ENCODE measurements at regions not wholly inside any gene's neighbourhood (a gene's known extent, or its start where the extent isn't known, plus 50 kb on each side); places are given as distances from the start of the nearest gene placed in this dataset.

- DNase-seq, result no peak
Measured at GRCh38 chr1:22267413-22268175, 124.7 kb upstream of the WNT4 start.

DNA sequence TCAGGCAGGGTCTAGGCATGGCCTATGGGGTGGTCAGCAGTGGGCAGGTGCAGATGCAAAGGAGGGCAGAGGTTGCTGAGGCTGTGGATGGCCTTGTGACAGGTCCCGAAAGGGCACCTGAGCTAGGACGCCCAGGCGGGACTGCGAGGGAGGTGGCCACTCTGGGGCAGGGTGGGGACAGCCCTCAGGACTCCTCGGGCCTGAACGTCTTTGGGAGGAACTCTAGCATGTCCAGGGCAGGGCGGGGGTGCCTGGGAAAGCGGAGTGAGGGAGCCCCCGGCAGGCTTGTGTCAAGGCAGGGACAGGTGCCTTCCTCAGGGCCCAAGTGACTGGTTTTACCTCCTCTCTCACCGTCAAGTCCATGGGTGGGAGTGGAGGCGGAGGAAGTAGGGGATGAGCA lies 125.4 kb upstream of the WNT4 start:
- no peak for DNase-seq

DNA sequence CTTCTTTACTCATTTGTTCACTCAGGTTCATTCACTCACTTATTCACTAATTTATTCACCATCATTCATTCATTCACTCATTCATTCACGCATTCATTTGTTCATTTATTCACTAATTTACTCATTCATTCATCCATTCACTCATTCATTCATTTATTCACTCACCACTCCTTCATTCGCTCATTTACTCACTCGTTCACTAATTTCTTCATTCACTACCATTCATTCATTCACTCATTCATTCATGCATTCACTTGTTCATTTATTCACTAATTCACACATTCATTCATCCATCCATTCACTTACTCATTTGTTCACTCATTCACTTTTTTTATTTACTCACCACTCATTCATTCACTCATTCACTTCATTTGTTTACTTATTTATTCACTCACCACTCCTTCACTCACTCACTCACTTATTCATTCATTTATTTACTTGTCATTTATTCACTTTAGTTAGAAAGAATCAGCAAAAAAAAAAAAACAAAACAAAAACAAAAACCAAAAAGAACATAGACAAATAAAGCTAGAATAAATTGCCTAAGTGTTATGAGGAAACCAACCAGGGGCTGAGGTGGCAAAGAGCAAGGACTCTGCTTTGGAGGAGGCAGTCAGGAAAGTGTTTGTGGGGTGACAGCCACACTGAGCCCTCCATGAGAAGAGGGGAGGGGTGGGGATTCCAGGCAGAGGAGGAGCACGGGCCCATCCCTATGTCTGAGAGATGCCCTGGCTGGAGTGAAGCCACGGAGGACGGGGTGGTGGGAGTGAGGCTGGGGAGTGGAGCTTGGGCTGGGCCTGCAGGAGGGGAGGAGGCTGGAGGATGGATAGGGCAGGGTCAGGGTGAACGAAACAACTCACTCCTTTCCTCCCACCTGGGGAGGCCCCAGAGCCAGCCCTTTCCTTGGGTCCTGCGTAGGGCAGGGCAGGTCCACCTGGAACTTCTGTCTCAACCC lies 129.2 kb upstream of the WNT4 start:
- no peak for DNase-seq

- no peak for DNase-seq
Measured at GRCh38 chr1:22273686-22274681, 131.1 kb upstream of the WNT4 start.

DNA sequence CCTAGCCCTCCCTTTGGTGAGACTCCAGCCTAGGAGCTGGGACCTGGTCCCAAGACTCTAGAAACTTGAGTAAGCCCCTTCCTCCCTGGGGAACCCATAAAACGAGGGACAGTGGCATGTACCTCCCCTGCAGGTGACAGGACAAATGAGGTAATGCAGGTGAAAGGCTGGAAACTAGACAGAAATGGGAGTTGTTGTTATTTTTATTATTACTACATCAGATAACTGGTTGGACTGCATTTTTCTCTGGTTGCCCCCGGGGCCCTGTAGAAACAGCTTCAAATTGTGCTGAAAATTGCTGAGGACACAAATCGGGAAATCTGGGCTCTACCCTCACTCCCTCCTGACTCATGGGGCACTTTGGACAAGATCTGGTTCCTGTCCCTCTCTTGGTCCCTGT lies 132.3 kb upstream of the WNT4 start:
- no peak for DNase-seq

- peak; percentile 65 for DNase-seq
Measured at GRCh38 chr1:22275626-22276395, 132.9 kb upstream of the WNT4 start.

- DNase-seq, result no peak
Measured at GRCh38 chr1:22276396-22276748, 133.5 kb upstream of the WNT4 start.

DNA sequence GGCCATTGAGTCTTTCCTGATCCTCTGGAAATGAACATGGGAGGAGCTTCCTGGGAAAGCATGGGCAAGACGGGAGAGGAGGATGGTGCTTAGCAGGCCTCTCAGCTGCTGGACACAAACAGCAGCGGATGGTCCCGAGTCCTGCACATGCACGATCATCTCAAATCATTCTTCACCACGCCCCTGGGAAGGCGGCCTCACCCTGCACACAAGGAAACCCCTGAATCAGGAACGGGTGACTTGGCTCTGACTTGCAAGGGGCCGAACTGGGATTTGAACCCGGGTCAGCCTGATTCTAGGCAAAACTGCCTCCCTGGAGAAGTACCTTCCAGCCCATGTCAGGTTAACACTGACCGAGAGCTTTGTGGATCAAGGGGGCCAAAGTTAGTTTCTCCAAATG lies 134.8 kb upstream of the WNT4 start:
- DNase-seq, result no peak

DNA sequence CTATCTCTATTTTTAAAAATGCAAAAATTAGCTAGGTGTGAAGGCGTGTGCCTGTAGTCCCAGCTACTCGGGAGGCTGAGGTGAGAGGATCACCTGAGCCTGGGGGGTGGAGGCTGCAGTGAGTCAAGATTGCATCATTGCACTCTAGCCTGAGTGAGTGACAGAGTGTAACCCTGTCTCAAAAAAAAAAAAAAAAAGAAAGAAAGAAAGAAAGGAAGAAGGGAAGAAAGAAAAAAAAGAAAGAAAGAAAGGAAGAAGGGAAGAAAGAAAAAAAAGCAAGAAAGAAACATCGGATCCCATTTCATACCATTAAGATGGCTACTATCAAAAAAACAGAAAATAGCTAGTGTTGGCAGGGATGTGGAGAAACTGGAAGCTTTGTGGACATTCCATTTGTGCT lies 136.8 kb upstream of the WNT4 start:
- DNase-seq, result no peak

DNA sequence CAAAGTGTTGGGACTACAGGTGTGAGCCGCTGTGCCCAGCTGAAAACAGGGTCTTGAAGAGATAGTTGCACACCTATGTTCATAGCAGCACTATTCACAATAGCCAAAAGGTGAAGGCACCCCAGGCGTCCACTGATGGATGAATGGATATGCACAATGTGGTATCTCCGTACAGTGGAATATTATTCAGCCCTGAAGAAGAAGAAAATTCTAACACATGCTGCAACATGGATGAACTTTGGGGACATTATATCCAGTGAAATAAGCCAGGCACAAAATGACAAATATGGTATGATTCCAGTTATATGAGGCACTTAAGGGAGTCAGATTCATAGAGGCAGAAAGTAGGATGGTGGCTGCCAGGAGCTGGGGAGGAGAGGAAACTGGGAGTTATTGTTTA lies 137.6 kb upstream of the WNT4 start:
- no peak for DNase-seq

DNA sequence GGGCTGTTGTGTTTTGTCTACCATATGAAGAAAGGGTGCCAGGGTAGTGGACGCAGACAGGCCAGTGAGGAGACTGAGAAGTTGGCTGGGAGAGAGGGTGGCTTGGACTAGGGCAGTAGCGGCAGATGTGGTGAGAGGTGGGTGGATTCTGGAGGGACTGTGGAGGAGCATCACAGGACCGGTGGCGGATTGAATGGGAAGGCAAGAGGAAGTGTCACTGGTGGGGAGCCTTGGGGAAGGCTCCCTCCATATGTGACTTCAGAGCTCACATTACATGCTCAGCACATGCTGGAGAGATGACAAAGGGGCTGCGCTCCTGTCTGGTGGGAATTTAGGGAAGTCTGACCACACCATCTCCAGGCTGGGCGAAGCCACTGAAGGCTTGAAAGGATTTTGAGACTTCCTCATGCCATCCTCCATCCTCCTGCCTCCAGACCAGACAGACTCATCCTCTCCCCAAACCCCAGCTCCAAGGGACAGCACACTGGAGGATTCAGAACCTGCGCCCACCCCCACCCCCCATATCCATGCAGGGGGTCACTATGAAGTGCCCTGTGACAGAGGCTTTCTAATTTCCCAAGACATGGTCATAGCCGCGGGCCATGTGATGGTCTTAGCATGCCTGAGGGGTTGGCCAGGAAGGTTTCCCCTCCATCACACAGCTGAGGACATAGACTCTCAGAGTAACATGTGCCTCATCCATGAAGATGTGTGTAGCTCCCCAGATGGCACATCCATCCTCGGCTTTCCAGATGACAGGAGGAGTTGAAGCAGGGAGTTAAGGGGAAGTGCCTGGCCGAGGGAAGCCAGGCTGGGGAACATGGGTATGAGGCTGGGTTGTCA lies 138.8 kb upstream of the WNT4 start:
- no peak for DNase-seq

- DNase-seq, result no peak
Measured at GRCh38 chr1:22282364-22282995, 139.6 kb upstream of the WNT4 start.

DNA sequence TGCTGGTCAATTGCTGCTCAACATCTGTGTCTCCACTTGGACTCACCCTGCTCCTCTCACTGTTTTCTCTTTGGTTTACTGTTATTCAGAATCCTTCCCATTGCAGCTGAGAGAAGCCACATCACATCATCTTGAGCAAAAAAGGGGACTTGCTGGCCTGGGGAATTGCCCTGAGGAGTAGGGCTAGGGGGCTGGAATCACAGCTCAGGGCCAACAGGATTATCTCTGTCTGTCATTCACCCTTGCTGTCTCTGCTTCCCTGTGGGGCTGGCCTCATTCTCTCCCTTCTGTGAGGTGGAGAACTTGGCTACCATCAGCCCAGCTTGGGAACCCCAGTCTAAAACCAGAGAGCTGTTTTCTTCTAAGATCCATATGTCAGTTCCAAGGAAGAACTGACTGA lies 140.7 kb upstream of the WNT4 start:
- no peak for DNase-seq

GRCh38 chr1:22284236-22284635 lies 141.3 kb upstream of the WNT4 start:
- DNase-seq, result no peak

GRCh38 chr1:22284906-22285548 lies 142.1 kb upstream of the WNT4 start:
- no peak for DNase-seq

DNA sequence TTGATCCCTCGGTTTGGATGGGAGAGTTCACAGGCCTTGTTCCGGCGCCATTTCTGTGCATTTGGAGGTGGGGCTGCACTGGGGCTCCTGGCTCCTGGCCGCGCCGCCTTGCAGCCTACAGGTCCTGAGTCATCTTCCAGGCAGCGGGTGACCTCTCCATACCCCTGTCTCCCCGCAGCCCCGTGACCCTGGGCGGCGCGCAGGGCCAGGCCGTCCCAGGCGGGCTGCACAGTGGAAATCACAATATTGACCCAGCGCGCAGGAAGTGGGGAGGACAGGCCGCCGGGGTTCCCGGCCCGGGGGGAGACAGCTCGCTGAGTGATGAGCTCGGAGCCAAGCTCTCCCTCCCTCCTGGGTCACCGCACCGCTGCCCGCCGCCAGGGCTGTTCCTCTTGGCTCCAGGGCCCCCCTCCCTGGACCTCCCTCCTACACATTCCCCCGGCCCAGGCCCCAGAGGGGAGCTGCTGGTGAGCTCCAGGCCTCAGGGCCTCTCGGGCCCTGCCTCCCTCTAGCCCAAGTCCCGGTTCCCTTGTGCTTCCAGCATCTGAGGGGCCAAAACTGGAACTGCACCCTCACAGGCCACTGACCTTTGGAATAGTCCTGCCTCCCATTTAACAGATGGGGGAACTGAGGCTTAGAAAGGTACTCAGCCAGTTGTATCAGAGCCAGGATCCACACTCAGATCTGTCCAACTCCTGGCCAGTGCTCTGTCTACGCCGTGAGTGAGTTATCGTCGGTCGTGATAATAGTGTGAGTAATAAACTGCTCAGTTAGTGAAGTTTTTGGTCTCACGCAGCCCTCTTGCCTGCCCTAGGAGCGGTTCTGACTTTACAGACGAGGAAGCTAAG lies 142.9 kb upstream of the WNT4 start:
- DNase-seq, result no peak

DNA sequence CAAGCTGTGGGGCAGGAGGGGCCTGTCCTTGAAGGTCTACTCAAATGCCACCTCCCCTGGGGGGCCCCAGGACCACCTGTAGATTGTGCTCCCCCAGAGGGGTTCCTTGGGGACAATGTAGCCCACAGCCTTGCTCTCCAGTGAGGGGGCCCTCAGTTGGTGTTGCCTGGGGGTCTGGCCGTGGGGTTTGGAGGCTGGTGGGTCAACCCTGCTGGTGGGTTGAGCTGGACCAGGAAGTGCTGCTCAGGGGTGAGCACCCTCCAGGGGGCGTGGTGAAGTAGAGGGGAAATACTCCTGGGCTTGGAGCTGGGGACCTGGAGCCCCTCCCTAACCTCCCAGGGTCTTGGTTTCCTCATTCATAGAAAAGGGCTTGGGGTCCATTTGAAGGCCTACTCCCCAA lies 143.6 kb upstream of the WNT4 start:
- no peak for DNase-seq

- DNase-seq, result no peak
Measured at GRCh38 chr1:22287273-22287672, 144.4 kb upstream of the WNT4 start.

GRCh38 chr1:22287946-22288520 lies 145.1 kb upstream of the WNT4 start:
- DNase-seq, result no peak

Measured in RPMI8226 (cell line).